ENCODE measurements at regions not wholly inside any gene's neighbourhood (a gene's known extent, or its start where the extent isn't known, plus 50 kb on each side); places are given as distances from the start of the nearest gene placed in this dataset.

DNA sequence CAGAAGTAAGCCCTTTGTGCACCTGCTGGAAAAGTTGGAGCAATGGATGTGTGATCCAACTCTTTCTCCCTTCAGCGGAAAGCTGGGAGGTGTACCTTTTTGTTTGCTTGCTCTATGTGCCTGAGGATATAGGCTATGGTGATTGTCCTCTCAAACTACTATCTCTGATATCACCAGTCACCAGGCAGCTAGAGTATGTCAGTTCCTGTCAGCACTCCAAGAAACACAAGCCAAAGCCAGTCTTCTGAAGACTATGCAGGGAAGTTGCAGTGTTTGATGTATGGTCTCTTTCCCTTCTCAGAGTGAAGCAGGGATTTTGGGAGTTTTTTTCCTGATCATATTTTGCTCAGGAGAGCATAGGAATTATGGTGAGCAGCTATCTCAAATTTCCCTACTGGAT lies 146.4 kb downstream of the PTH2R start:
- TF ChIP-seq, protein P1, sequence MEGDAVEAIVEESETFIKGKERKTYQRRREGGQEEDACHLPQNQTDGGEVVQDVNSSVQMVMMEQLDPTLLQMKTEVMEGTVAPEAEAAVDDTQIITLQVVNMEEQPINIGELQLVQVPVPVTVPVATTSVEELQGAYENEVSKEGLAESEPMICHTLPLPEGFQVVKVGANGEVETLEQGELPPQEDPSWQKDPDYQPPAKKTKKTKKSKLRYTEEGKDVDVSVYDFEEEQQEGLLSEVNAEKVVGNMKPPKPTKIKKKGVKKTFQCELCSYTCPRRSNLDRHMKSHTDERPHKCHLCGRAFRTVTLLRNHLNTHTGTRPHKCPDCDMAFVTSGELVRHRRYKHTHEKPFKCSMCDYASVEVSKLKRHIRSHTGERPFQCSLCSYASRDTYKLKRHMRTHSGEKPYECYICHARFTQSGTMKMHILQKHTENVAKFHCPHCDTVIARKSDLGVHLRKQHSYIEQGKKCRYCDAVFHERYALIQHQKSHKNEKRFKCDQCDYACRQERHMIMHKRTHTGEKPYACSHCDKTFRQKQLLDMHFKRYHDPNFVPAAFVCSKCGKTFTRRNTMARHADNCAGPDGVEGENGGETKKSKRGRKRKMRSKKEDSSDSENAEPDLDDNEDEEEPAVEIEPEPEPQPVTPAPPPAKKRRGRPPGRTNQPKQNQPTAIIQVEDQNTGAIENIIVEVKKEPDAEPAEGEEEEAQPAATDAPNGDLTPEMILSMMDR (IDR thresholded peaks at IDR 0.05; ENCODE audit: insufficient read depth, low read depth, low read length), result no peak
- no peak overlapping the region for H3K4me3 ChIP-seq (ENCODE audit: low read depth, low read length)
- no peaks in the 10 kb centered on the region for H3K36me3 ChIP-seq (ENCODE audit: control insufficient read depth, insufficient read depth, low read length)
- CTCF ChIA-PET, result no interaction called here
- POLR2A ChIA-PET, result no interaction called here
- no peak for DNase-seq (ENCODE audit: low read depth)
- no peaks in the 10 kb centered on the region for H3K27me3 ChIP-seq (ENCODE audit: control insufficient read depth, insufficient read depth, low read length)

DNA sequence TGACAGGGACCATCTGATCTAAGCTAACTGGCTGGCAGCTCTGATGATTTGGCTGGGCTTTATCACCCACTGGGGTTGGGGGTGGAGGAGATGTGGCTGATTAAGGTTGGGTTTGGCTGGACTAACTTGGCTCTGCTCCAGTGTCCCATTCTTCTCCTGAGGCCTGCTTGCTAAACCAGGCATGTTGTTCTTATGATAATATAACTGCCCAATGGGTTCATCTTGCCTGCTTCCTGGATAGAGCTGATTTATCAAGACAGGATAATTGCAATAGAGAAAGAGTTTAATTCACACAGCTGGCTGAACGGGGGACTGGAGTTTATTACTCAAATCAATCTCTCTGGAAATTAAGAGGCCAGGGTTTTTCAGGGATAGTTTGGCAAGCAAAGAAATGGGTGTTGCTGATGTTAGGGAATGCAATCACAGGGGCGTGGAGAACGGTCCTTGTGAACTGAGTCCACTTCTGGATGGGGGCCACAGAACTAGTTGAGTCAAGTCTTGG lies 150.4 kb downstream of the PTH2R start:
- no peak overlapping the region for H3K4me3 ChIP-seq (ENCODE audit: low read depth, low read length)
- POLR2A ChIA-PET, result no interaction called here
- TF ChIP-seq, protein P1 (IDR thresholded peaks at IDR 0.05; ENCODE audit: insufficient read depth, low read depth, low read length), result no peak
- no peaks in the 10 kb centered on the region for H3K36me3 ChIP-seq (ENCODE audit: control insufficient read depth, insufficient read depth, low read length)
- CTCF ChIA-PET, result no interaction called here
- DNase-seq (ENCODE audit: low read depth), result no peak
- no peaks in the 10 kb centered on the region for H3K27me3 ChIP-seq (ENCODE audit: control insufficient read depth, insufficient read depth, low read length)

DNA sequence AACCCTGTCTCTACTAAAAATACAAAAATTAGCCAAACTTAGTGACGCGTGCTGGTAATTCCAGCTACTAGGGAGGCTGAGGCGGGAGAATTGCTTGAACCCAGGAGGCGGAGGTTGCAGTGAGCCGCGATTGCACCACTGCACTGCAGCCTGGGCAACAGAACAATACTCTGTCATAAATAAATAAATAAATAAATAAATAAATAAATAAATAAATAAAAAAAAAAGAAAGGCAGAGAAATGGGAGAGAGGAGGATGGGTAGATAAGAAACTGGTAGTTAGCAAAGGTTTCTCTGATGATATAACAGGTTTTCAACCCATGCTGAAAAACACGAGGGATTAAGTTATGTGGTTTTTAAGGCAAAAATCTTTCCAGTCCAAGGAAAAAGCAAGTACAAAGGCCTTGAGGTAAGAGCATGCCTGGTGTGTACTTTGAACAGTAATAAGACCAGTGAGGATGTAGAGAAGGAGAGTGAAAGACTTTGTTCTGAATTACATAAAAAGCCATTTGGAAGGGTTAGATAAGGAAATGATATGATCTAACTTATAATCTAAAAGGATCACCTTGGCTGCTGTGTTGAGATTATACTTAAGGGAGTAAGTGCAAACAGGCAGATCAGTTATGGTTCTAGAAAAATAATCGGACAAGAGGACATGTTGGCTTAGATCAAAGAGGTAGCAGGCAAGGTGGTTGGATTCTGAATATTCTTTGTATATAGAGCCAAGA lies 159.3 kb downstream of the PTH2R start:
- no peak for DNase-seq (ENCODE audit: low read depth)
- H3K4me3 ChIP-seq (ENCODE audit: low read depth, low read length), result no peak overlapping the region
- TF ChIP-seq, protein P1 (IDR thresholded peaks at IDR 0.05; ENCODE audit: insufficient read depth, low read depth, low read length), result no peak
- ChIA-PET CTCF (no interaction called here), POLR2A (no interaction called here)
- no peaks in the 10 kb centered on the region for H3K27me3 ChIP-seq (ENCODE audit: control insufficient read depth, insufficient read depth, low read length)
- no peaks in the 10 kb centered on the region for H3K36me3 ChIP-seq (ENCODE audit: control insufficient read depth, insufficient read depth, low read length)

DNA sequence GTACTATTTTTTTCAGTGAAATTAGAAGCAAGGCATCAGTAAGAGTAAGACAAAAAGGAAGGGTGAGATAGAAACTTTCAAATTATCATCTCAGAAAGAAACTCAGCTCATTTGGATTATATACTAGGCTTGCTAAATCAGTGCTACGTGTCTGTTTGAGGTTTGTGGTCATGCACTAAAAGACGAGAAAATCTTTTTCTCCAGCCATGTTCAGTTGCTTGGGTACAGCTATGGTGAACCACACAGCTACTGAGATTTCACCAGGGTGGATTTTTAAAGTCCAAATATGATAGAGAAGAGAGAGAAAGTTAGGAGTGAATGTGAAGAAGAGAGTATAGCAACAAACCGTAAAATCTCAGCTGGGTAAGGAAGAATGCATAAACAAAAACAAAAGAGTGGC lies 161.6 kb downstream of the PTH2R start:
- Histone ChIP-seq H3K27me3 (ENCODE audit: control insufficient read depth, insufficient read depth, low read length) (no peaks in the 10 kb centered on the region), H3K36me3 (ENCODE audit: control insufficient read depth, insufficient read depth, low read length) (no peaks in the 10 kb centered on the region), H3K4me3 (ENCODE audit: low read depth, low read length) (no peak overlapping the region)
- TF ChIP-seq, protein P1 (IDR thresholded peaks at IDR 0.05; ENCODE audit: insufficient read depth, low read depth, low read length), result no peak
- no peak for DNase-seq (ENCODE audit: low read depth)
- ChIA-PET POLR2A (no interaction called here), CTCF (no interaction called here)

DNA sequence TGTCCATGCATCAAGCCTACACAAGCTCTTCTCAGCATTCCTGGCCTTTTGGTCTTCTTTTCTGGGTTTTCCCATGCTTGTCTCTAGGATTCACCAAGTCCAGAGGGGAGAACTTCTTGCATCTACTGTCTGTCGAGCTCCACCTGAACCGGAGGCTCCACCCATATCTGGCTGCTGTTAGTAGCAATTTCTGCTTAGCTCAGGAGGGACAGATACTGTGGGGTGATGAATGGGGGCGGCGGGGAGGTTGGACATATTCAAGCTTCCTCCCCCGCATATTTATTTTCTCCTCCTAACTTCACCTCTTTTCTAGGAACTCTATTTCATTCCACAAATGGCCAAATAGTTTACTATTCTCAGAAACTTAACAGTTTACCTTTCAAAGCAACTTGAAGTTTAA lies 163.5 kb downstream of the PTH2R start:
- Histone ChIP-seq H3K36me3 (ENCODE audit: control insufficient read depth, insufficient read depth, low read length) (no peaks in the 10 kb centered on the region), H3K4me3 (ENCODE audit: low read depth, low read length) (no peak overlapping the region), H3K27me3 (ENCODE audit: control insufficient read depth, insufficient read depth, low read length) (no peaks in the 10 kb centered on the region)
- TF ChIP-seq, protein P1 (IDR thresholded peaks at IDR 0.05; ENCODE audit: insufficient read depth, low read depth, low read length), result no peak
- ChIA-PET CTCF (interaction anchor here (1.5 kb wide), 1 partner anchor 17 kb away, joined by 3 read pairs; no protein-coding TSS in a partner anchor), POLR2A (no interaction called here)
- DNase-seq (ENCODE audit: low read depth), result no peak

Measured in BJ (cell line).